IMR-90 (cell line): ENCODE measurements at regions not wholly inside any gene's neighbourhood (a gene's known extent, or its start where the extent isn't known, plus 50 kb on each side); places are given as distances from the start of the nearest gene placed in this dataset.
"Not testable (repeated sequence)": the region's sequence is repeated elsewhere in the genome, so short reads cannot be mapped to it uniquely, and the experiment has no call there.

Experiments
- ATAC-seq: fragments of 200-7000 bp; cut with Tn5 transposase; 2 replicates; pipeline ENCODE4 v1.9.1; 2020; ENCODE audit warnings: low read depth, mild to moderate bottlenecking, moderate library complexity
- BruUV-seq: library from RNA; stranded (reverse); fragments of 400-500 nt; replicated peaks from 2 replicates; lab custom pipeline; 2021; lab: Mats Ljungman, UMichigan
- CTCF ChIA-PET: fragments of 300-600 bp; formaldehyde crosslinking; extraction: SDS; loops from one replicate; lab custom pipeline; 2021; ENCODE audit warnings: antibody characterized with exemption; lab: Yijun Ruan, JAX
- POLR2A ChIA-PET: fragments of 300-600 bp; sonication (Branson Sonifier 250); formaldehyde crosslinking; loops from one replicate; lab custom pipeline; 2022; ENCODE audit warnings: antibody characterized with exemption; ENCODE audit not compliant: unreplicated experiment; lab: Charles Lee
- DNase-seq: peaks from one replicate; pipeline ENCODE4 v3.0.0; 2013
- H2AFZ ChIP-seq: replicated peaks from 2 replicates; pipeline ENCODE3; 2013; ENCODE audit warnings: low read length, mild to moderate bottlenecking; ENCODE audit not compliant: poor library complexity
- H2AK5ac ChIP-seq: 2 replicates; pipeline ENCODE4 v1.6.1; 2013; ENCODE audit warnings: low read depth, low read length, inconsistent platforms
- H2AK9ac ChIP-seq: replicated peaks from 2 replicates; pipeline ENCODE3; 2013; ENCODE audit warnings: mild to moderate bottlenecking, low read depth, low read length, moderate library complexity; ENCODE audit not compliant: poor library complexity
- H2BK120ac ChIP-seq: 2 replicates; pipeline ENCODE4 v1.6.1; 2013; ENCODE audit warnings: low read depth, low read length, inconsistent platforms
- H2BK15ac ChIP-seq: 3 replicates; pipeline ENCODE4 v1.6.1; 2013; ENCODE audit warnings: low read depth, low read length, inconsistent platforms
- H2BK20ac ChIP-seq: 2 replicates; pipeline ENCODE4 v1.6.1; 2013; ENCODE audit warnings: low read depth, mild to moderate bottlenecking, inconsistent platforms, low read length, moderate library complexity
- H2BK5ac ChIP-seq: 2 replicates; pipeline ENCODE4 v1.6.1; 2013; ENCODE audit warnings: mild to moderate bottlenecking, low read depth, low read length, inconsistent platforms; ENCODE audit not compliant: poor library complexity, severe bottlenecking
- H3K14ac ChIP-seq: replicated peaks from 2 replicates; pipeline ENCODE4 v1.6.1; 2013; ENCODE audit warnings: low read depth, low read length, inconsistent platforms
- H3K18ac ChIP-seq: 2 replicates; pipeline ENCODE4 v1.6.1; 2013; ENCODE audit warnings: low read depth, low read length, control low read depth
- H3K23ac ChIP-seq: 2 replicates; pipeline ENCODE4 v1.6.1; 2013; ENCODE audit warnings: low read depth, low read length, inconsistent platforms
- H3K27ac ChIP-seq: 2 replicates; pipeline ENCODE4 v1.5.1; 2013; ENCODE audit warnings: mild to moderate bottlenecking, control low read depth, low read length; ENCODE audit not compliant: insufficient read depth
- H3K27me3 ChIP-seq: 2 replicates; pipeline ENCODE4 v1.6.1; 2013; ENCODE audit warnings: low read length; ENCODE audit not compliant: control insufficient read depth, insufficient read depth
- H3K36me3 ChIP-seq: 2 replicates; pipeline ENCODE4 v1.6.1; 2013; ENCODE audit warnings: low read length, mixed read lengths; ENCODE audit not compliant: control insufficient read depth, insufficient read depth
- H3K4ac ChIP-seq: 2 replicates; pipeline ENCODE4 v1.6.1; 2013; ENCODE audit warnings: low read depth, low read length, inconsistent platforms
- H3K4me1 ChIP-seq: 2 replicates; pipeline ENCODE4 v1.6.1; 2013; ENCODE audit warnings: low read length, mixed read lengths; ENCODE audit not compliant: control insufficient read depth, insufficient read depth
- H3K4me2 ChIP-seq: 2 replicates; pipeline ENCODE4 v1.6.1; 2013; ENCODE audit warnings: low read depth, mild to moderate bottlenecking, control low read depth, low read length, moderate library complexity
- H3K4me3 ChIP-seq: 2 replicates; pipeline ENCODE4 v1.5.1; 2013; ENCODE audit warnings: low read depth, mild to moderate bottlenecking, control low read depth, low read length, moderate library complexity; ENCODE audit not compliant: insufficient read depth
- H3K56ac ChIP-seq: 2 replicates; pipeline ENCODE4 v1.6.1; 2013; ENCODE audit warnings: low read length, inconsistent platforms; ENCODE audit not compliant: insufficient read depth; ENCODE audit errors: extremely low read depth
- H3K79me1 ChIP-seq, 2 experiments: 2 replicates each; pipeline ENCODE4 v1.6.1; 2013; ENCODE audit warnings: low read length in 2 of 2, inconsistent platforms in 1 of 2, low read depth in 1 of 2
- H3K9ac ChIP-seq: 2 replicates; pipeline ENCODE4 v1.6.1; 2013; ENCODE audit warnings: low read depth, low read length, control low read depth
- H3K9me1 ChIP-seq: 2 replicates; pipeline ENCODE4 v1.6.1; 2013; ENCODE audit warnings: low read length, inconsistent platforms; ENCODE audit not compliant: insufficient read depth
- H3K9me3 ChIP-seq: 2 replicates; pipeline ENCODE4 v1.6.1; 2013; ENCODE audit warnings: low read length; ENCODE audit not compliant: control insufficient read depth, insufficient read depth
- H4K20me1 ChIP-seq: 2 replicates; pipeline ENCODE4 v1.6.1; 2013; ENCODE audit warnings: low read length, inconsistent platforms; ENCODE audit not compliant: insufficient read depth
- H4K5ac ChIP-seq: 2 replicates; pipeline ENCODE4 v1.6.1; 2013; ENCODE audit warnings: mild to moderate bottlenecking, low read depth, low read length, control low read depth
- H4K8ac ChIP-seq, 2 experiments: 2 replicates each; pipeline ENCODE4 v1.6.1; 2013; ENCODE audit warnings: low read depth in 2 of 2, low read length in 2 of 2, control low read depth in 1 of 2, inconsistent platforms in 1 of 2
- H4K91ac ChIP-seq: 2 replicates; pipeline ENCODE4 v1.6.1; 2013; ENCODE audit warnings: low read depth, low read length, inconsistent platforms; ENCODE audit not compliant: insufficient read depth
- MAFK ChIP-seq: IDR thresholded peaks from 2 replicates; pipeline ENCODE4 v1.6.1; 2012; ENCODE audit warnings: low read depth, low read length, improper control_type of control experiment
- WGBS, 2 experiments: methylation state at CpG; one replicate each; pipeline versions ENCODE4 v1.1.5 to v1.1.7; 2013; ENCODE audit warnings: missing lambda C conversion rate in 2 of 2; ENCODE audit not compliant: insufficient read length in 1 of 2; ENCODE audit errors: extremely low coverage in 2 of 2; 5-methylcytosine and 5-hydroxymethylcytosine counted together
- dilution Hi-C: fragments of 300-500 bp; cut with HindIII; formaldehyde crosslinking; loops from one replicate; pipeline ENCODE4 v1.14.3; 2018; ENCODE audit warnings: low sequenced_read_pairs; ENCODE audit not compliant: unreplicated experiment
- in situ Hi-C: fragments of 300-500 bp; cut with MboI; formaldehyde crosslinking; loops from 3 replicates; pipeline ENCODE4 v1.14.3; 2019; ENCODE audit warnings: low sequenced_read_pairs, inconsistent platforms, mixed read lengths
- intact Hi-C: fragments of 100-400 bp; cut with micrococcal nuclease; formaldehyde crosslinking; loops from 2 replicates; pipeline ENCODE4 v1.10.0; 2022

GRCh38 chr6:144676310-144676709 lies 391.2 kb downstream of the UTRN start:
- intact Hi-C loops, H3K4ac ChIP-seq, H4K91ac ChIP-seq, H2BK120ac ChIP-seq, H3K23ac ChIP-seq, H3K9ac ChIP-seq, H3K14ac ChIP-seq, H4K20me1 ChIP-seq, H3K9me1 ChIP-seq, H3K27ac ChIP-seq, H2BK15ac ChIP-seq, H3K36me3 ChIP-seq, BruUV-seq, H2AFZ ChIP-seq, DNase-seq, H3K9me3 ChIP-seq, H2BK5ac ChIP-seq, H2BK20ac ChIP-seq, H3K56ac ChIP-seq, CTCF ChIA-PET, ATAC-seq, H4K5ac ChIP-seq, H3K4me3 ChIP-seq, H3K79me1 ChIP-seq, H3K18ac ChIP-seq, H2AK5ac ChIP-seq, H3K27me3 ChIP-seq, H4K8ac ChIP-seq, dilution Hi-C loops, H3K4me1 ChIP-seq, H3K4me2 ChIP-seq, in situ Hi-C loops, POLR2A ChIA-PET, H2AK9ac ChIP-seq: not testable (repeated sequence)
- TF ChIP-seq MAFK = peak; percentile 73
- no CpG with 5 or more reads among the region's 3 CpGs for WGBS, 2 experiments

GRCh38 chr6:144677263-144677662 lies 392.1 kb downstream of the UTRN start:
- H3K27ac ChIP-seq, H3K23ac ChIP-seq, H4K91ac ChIP-seq, H3K14ac ChIP-seq, in situ Hi-C loops, DNase-seq, ATAC-seq, H3K4ac ChIP-seq, BruUV-seq, H3K4me1 ChIP-seq, H2BK20ac ChIP-seq, POLR2A ChIA-PET, H3K9ac ChIP-seq, H3K36me3 ChIP-seq, H4K8ac ChIP-seq, H3K4me3 ChIP-seq, dilution Hi-C loops, H3K79me1 ChIP-seq, H3K4me2 ChIP-seq, H2AFZ ChIP-seq, H3K18ac ChIP-seq, intact Hi-C loops, H3K9me1 ChIP-seq, H2AK5ac ChIP-seq, H2AK9ac ChIP-seq, H4K5ac ChIP-seq, H3K9me3 ChIP-seq, H3K27me3 ChIP-seq, H2BK5ac ChIP-seq, CTCF ChIA-PET, H2BK15ac ChIP-seq, H4K20me1 ChIP-seq, H3K56ac ChIP-seq, H2BK120ac ChIP-seq: not testable (repeated sequence)
- no CpG with 5 or more reads among the region's 4 CpGs for WGBS, 2 experiments
